ENCODE measurements at regions not wholly inside any gene's neighbourhood (a gene's known extent, or its start where the extent isn't known, plus 50 kb on each side); places are given as distances from the start of the nearest gene placed in this dataset.

- DNase-seq, result no peak
Measured at GRCh38 chr20:51335329-51335841, 207.1 kb downstream of the NFATC2 start.

GRCh38 chr20:51334609-51335008 is 207.9 kb downstream of the NFATC2 start:
- DNase-seq, result no peak

GRCh38 chr20:51333971-51334370 is 208.5 kb downstream of the NFATC2 start:
- DNase-seq, result no peak

- DNase-seq, result no peak
Measured at GRCh38 chr20:51333446-51333845, 209.1 kb downstream of the NFATC2 start.

GRCh38 chr20:51331481-51331880 is 211.0 kb downstream of the NFATC2 start:
- DNase-seq, result no peak

GRCh38 chr20:51329845-51330244 is 212.7 kb downstream of the NFATC2 start:
- DNase-seq, result no peak

- DNase-seq, result no peak
Measured at GRCh38 chr20:51327251-51327841, 215.2 kb downstream of the NFATC2 start.

- peak; percentile 61 for DNase-seq
Measured at GRCh38 chr20:51326201-51326819, 216.2 kb downstream of the NFATC2 start.

GRCh38 chr20:51322164-51322707 is 220.3 kb downstream of the NFATC2 start:
- DNase-seq, result no peak

GRCh38 chr20:51321343-51322163 is 221.0 kb downstream of the NFATC2 start:
- DNase-seq, result no peak

GRCh38 chr20:51319522-51319921 is 223.0 kb downstream of the NFATC2 start:
- DNase-seq, result no peak

GRCh38 chr20:51318058-51318949 is 224.2 kb downstream of the NFATC2 start:
- DNase-seq, result peak; percentile 72

GRCh38 chr20:51315390-51315789 is 227.1 kb downstream of the NFATC2 start:
- no peak for DNase-seq

- DNase-seq, result no peak
Measured at GRCh38 chr20:51313358-51313827, 229.1 kb downstream of the NFATC2 start.

GRCh38 chr20:51312480-51312783 is 230.1 kb downstream of the NFATC2 start:
- no peak for DNase-seq

- DNase-seq, result peak; percentile 23
Measured at GRCh38 chr20:51311636-51312479, 230.7 kb downstream of the NFATC2 start.

- DNase-seq, result no peak
Measured at GRCh38 chr20:51310216-51310615, 232.3 kb downstream of the NFATC2 start.

GRCh38 chr20:51309128-51309527 is 233.4 kb downstream of the NFATC2 start:
- no peak for DNase-seq

GRCh38 chr20:51306521-51307358 is 235.8 kb downstream of the NFATC2 start:
- DNase-seq, result peak; percentile 86

- no peak for DNase-seq
Measured at GRCh38 chr20:51306081-51306480, 236.4 kb downstream of the NFATC2 start.

Data from NCI-H82 (cell line).